Endothelial cell of umbilical vein (primary cell): ENCODE measurements at regions not wholly inside any gene's neighbourhood (a gene's known extent, or its start where the extent isn't known, plus 50 kb on each side); places are given as distances from the start of the nearest gene placed in this dataset.

Source experiments
- BruUV-seq: library from RNA; stranded (reverse); fragments of 400-500 nt; replicated peaks from 2 replicates; lab custom pipeline; 2021; lab: Mats Ljungman, UMichigan
- CTCF ChIA-PET: fragments of 300-600, 350-600 bp; sonication (Branson Sonifier 250); formaldehyde crosslinking; loops from one replicate; lab custom pipeline; 2021; ENCODE audit warnings: antibody characterized with exemption, inconsistent platforms; lab: Charles Lee
- POLR2A ChIA-PET: fragments of 300-600, 350-600 bp; sonication (Branson Sonifier 250); formaldehyde crosslinking; loops from one replicate; lab custom pipeline; 2021; ENCODE audit warnings: antibody characterized with exemption, inconsistent platforms; lab: Charles Lee
- DNase-seq: peaks from one replicate; pipeline ENCODE4 v3.0.0-alpha.2; 2011; ENCODE audit warnings: low read depth, low spot score
- FAIRE-seq: peaks from 2 replicates; lab custom pipeline; 2011; peaks lifted over from hg19 to GRCh38; lab: Jason Lieb, UNC
- H2AFZ ChIP-seq: 2 replicates; pipeline ENCODE4 v1.6.0; 2012; ENCODE audit warnings: low read depth, low read length, control low read depth, inconsistent platforms
- H3K27ac ChIP-seq: 2 replicates; pipeline ENCODE4 v1.5.1; 2011; ENCODE audit warnings: low read depth, mild to moderate bottlenecking, control low read depth, low read length, moderate library complexity; ENCODE audit not compliant: insufficient read depth
- H3K27me3 ChIP-seq, 2 experiments: 2 replicates each; pipeline versions ENCODE4 v1.6.0 to v1.6.1; 2011; ENCODE audit warnings: low read length in 2 of 2, mixed read lengths in 1 of 2; ENCODE audit not compliant: control insufficient read depth in 2 of 2, insufficient read depth in 2 of 2
- H3K36me3 ChIP-seq, 2 experiments: 2 replicates in 1 of 2; 3 replicates in 1 of 2; pipeline ENCODE4 v1.5.1; 2011; ENCODE audit warnings: low read length in 2 of 2, mild to moderate bottlenecking in 1 of 2, moderate library complexity in 1 of 2; ENCODE audit not compliant: control insufficient read depth in 2 of 2, insufficient read depth in 2 of 2; ENCODE audit errors: extremely low read depth in 1 of 2
- H3K4me1 ChIP-seq: 3 replicates; pipeline ENCODE4 v1.5.1; 2011; ENCODE audit warnings: mild to moderate bottlenecking, low read length; ENCODE audit not compliant: control insufficient read depth, insufficient read depth; ENCODE audit errors: extremely low read depth
- H3K4me2 ChIP-seq: 2 replicates; pipeline ENCODE4 v1.6.1; 2011; ENCODE audit warnings: low read length, control low read depth, mixed read lengths; ENCODE audit not compliant: insufficient read depth
- H3K4me3 ChIP-seq, 3 experiments: fragments of 200-600 bp in 1 of 3; sonication (generic), shearing (Covaris generic) in 1 of 3; replicated peaks in 1 of 3; 2 replicates each; pipeline ENCODE4 v1.5.1; 2011 to 2016; ENCODE audit warnings: control low read depth in 3 of 3, low read length in 3 of 3, mild to moderate bottlenecking in 2 of 3, inconsistent platforms in 1 of 3, low read depth in 1 of 3, moderate library complexity in 1 of 3; ENCODE audit not compliant: insufficient read depth in 1 of 3
- H3K79me2 ChIP-seq: 2 replicates; pipeline ENCODE4 v1.6.0; 2012; ENCODE audit warnings: low read length, inconsistent platforms; ENCODE audit not compliant: control insufficient read depth, insufficient read depth
- H3K9ac ChIP-seq: replicated peaks from 2 replicates; pipeline ENCODE3; 2011; ENCODE audit warnings: low read length, control low read depth; ENCODE audit not compliant: insufficient read depth; ENCODE audit errors: extremely low read depth
- H3K9me1 ChIP-seq: replicated peaks from 3 replicates; pipeline ENCODE4 v1.6.0; 2011; ENCODE audit warnings: mild to moderate bottlenecking, low read length; ENCODE audit not compliant: control insufficient read depth, insufficient read depth; ENCODE audit errors: extremely low read depth
- H3K9me3 ChIP-seq: replicated peaks from 2 replicates; pipeline ENCODE4 v1.5.1; 2012; ENCODE audit warnings: low read length, inconsistent platforms; ENCODE audit not compliant: control insufficient read depth, insufficient read depth
- H4K20me1 ChIP-seq: replicated peaks from 2 replicates; pipeline ENCODE3; 2011; ENCODE audit warnings: mild to moderate bottlenecking, low read length; ENCODE audit not compliant: control insufficient read depth, insufficient read depth; ENCODE audit errors: extremely low read depth
- CTCF ChIP-seq, 2 donors: IDR thresholded peaks; 1 replicate in 1 of 2; 2 replicates in 1 of 2; pipeline ENCODE4 v1.5.1; 2011; ENCODE audit warnings: low read length in 2 of 2, mild to moderate bottlenecking in 2 of 2, moderate library complexity in 2 of 2, control low read depth in 1 of 2, inconsistent platforms in 1 of 2, low read depth in 1 of 2; ENCODE audit not compliant: insufficient read depth in 1 of 2; ENCODE audit errors: extremely low read depth in 1 of 2
- EZH2 ChIP-seq: IDR thresholded peaks from 2 replicates; pipeline ENCODE4 v1.6.1; 2012; ENCODE audit warnings: borderline replicate concordance, low read depth, mild to moderate bottlenecking, moderate library complexity, low read length, inconsistent platforms; ENCODE audit not compliant: severe bottlenecking
- FOS ChIP-seq: IDR thresholded peaks from 2 replicates; pipeline ENCODE4 v1.6.1; 2011; ENCODE audit warnings: mild to moderate bottlenecking, low read length, moderate library complexity, borderline replicate concordance; ENCODE audit not compliant: insufficient read depth
- GATA2 ChIP-seq: IDR thresholded peaks from 2 replicates; pipeline ENCODE4 v1.7.0; 2011; ENCODE audit warnings: low read depth, mild to moderate bottlenecking, moderate library complexity, mixed read lengths, low read length; ENCODE audit not compliant: insufficient read length, insufficient read depth
- JUN ChIP-seq: IDR thresholded peaks from 2 replicates; pipeline ENCODE4 v1.6.1; 2011; ENCODE audit warnings: borderline replicate concordance, low read depth; ENCODE audit not compliant: insufficient read length, insufficient read depth
- MYC ChIP-seq: IDR thresholded peaks from one replicate; pipeline ENCODE4 v1.6.1; 2011; ENCODE audit warnings: mild to moderate bottlenecking, low read depth, low read length
- POLR2A ChIP-seq: IDR thresholded peaks from 2 replicates; pipeline ENCODE4 v1.6.1; 2012; ENCODE audit warnings: low read depth, mild to moderate bottlenecking, control low read depth, low read length
- POLR2AphosphoS5 ChIP-seq: IDR thresholded peaks from 2 replicates; pipeline ENCODE4 v1.6.1; 2012; ENCODE audit warnings: low read depth, mild to moderate bottlenecking, control low read depth, low read length, moderate library complexity; ENCODE audit not compliant: insufficient read depth
- dilution Hi-C: fragments of 300-500 bp; cut with MboI; formaldehyde crosslinking; loops from one replicate; pipeline ENCODE4 v1.15.0; 2019; ENCODE audit warnings: low sequenced_read_pairs; ENCODE audit not compliant: extremely low pct_ligation_motif_present
- intact Hi-C: fragments of 100-400 bp; cut with micrococcal nuclease; formaldehyde crosslinking; loops from one replicate; pipeline ENCODE4 v1.10.0; 2022
- TF ChIP-seq, protein P1 (sequence below): IDR thresholded peaks from 2 replicates; pipeline ENCODE4 v1.6.1; 2011; ENCODE audit not compliant: insufficient read depth, insufficient read length

DNA sequence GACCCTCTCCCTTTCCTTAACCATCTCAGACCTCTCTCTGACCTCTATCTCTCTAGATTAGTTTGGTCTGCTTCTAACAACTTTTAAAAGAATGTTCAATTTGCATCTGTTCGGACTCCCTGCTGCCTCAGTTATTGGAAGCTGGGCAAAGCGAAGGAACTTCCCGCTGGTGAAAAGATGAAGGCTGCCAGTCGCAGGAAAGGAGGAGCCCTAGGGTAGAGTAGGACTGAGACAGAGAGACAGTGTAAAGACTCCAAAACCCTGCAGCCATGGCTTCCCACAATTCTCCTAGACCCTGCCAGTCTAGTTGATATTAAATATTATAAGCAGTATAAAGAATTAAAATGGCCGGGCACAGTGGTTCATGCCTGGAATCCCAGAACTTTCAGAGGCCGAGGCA lies 581.8 kb downstream of the EPM2A start:
- ChIA-PET POLR2A (no interaction called here), CTCF (no interaction called here)
- Histone ChIP-seq H3K27me3 (no peaks in the 10 kb centered on the region), H2AFZ (no peak overlapping the region), H3K27ac (no peak overlapping the region), H3K4me3 (no peak overlapping the region), H3K36me3 (no peaks in the 10 kb centered on the region), H3K4me2 (no peak overlapping the region), H3K79me2 (no peaks in the 10 kb centered on the region), H3K9ac (no peak overlapping the region), H3K9me1 (no peaks in the 10 kb centered on the region), H3K4me1 (no peaks in the 10 kb centered on the region), H3K9me3 (no peaks in the 10 kb centered on the region), H4K20me1 (no peaks in the 10 kb centered on the region)
- no TSS peak for BruUV-seq
- FAIRE-seq (no peak), DNase-seq (no peak)
- dilution Hi-C loops, result no loop called here
- TF ChIP-seq CTCF (IDR thresholded peaks at IDR 0.05; ENCODE audit: extremely low read depth in 1 of 2, insufficient read depth in 1 of 2, low read depth in 1 of 2, low read length in 2 of 2) (no peak), GATA2 (no peak), FOS (no peak), POLR2A (no peak), MYC (no peak), JUN (no peak), POLR2AphosphoS5 (no peak), EZH2 (no peak)
- TF ChIP-seq, protein P1, sequence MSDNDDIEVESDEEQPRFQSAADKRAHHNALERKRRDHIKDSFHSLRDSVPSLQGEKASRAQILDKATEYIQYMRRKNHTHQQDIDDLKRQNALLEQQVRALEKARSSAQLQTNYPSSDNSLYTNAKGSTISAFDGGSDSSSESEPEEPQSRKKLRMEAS, result no peak
- intact Hi-C loops, result no loop called here
